ENCODE measurements at regions not wholly inside any gene's neighbourhood (a gene's known extent, or its start where the extent isn't known, plus 50 kb on each side); places are given as distances from the start of the nearest gene placed in this dataset.

DNA sequence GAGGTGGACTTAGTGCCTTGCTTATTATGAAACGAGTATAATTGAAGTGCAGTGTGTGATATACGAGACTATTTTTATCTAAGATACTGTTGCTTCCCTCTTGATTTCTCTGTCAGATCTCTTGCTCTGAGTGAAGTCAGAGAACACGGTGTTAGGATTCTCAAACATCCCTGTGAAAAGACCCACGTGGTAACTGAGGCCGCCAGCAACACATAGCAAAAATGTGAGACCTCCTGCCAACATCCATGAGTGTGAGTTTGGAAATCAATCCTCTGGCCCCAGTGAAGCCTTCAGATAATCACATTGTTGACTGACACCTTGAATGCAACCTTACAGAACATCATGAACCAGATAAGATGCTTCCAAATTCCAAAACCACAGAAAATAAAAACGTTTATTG, 954.4 kb downstream of the FAT4 start:
- intact Hi-C loops (cut with DNase I), result no loop called here

DNA sequence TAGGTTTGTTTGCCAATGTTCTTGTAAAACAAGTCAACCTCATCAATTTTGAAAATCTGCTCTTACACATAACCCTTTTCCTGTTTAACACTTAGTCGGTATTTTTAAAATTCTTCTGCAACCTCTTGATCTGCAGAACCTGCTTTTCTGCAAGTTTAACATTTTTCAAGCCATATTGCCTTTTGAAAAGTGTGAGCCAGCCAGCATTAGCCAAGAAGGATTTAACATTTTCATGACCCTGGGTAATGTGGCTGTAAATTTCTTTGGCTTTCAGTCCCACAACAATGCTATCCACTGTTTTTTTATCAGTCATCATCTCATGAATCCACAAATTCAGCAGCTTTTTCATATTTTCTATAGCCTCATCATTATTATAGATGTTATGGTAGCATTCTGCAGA, 956.5 kb downstream of the FAT4 start:
- Histone ChIP-seq H3K27me3 (no peaks in the 10 kb centered on the region), H3K4me3 (no peak overlapping the region), H3K4me1 (no peaks in the 10 kb centered on the region), H3K27ac (no peak overlapping the region), H3K9me3 (no peaks in the 10 kb centered on the region), H3K36me3 (no peaks in the 10 kb centered on the region)
- DNase-seq (ENCODE audit: extremely low spot score in 2 of 2), result no peak
- TF ChIP-seq POLR2A (IDR thresholded peaks at IDR 0.05), result no peak
- TF ChIP-seq POLR2AphosphoS5 (IDR thresholded peaks at IDR 0.05; ENCODE audit: insufficient read depth in 1 of 2, low read depth in 1 of 2), result no peak
- TF ChIP-seq, protein P1, sequence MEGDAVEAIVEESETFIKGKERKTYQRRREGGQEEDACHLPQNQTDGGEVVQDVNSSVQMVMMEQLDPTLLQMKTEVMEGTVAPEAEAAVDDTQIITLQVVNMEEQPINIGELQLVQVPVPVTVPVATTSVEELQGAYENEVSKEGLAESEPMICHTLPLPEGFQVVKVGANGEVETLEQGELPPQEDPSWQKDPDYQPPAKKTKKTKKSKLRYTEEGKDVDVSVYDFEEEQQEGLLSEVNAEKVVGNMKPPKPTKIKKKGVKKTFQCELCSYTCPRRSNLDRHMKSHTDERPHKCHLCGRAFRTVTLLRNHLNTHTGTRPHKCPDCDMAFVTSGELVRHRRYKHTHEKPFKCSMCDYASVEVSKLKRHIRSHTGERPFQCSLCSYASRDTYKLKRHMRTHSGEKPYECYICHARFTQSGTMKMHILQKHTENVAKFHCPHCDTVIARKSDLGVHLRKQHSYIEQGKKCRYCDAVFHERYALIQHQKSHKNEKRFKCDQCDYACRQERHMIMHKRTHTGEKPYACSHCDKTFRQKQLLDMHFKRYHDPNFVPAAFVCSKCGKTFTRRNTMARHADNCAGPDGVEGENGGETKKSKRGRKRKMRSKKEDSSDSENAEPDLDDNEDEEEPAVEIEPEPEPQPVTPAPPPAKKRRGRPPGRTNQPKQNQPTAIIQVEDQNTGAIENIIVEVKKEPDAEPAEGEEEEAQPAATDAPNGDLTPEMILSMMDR (IDR thresholded peaks at IDR 0.05), result no peak
- intact Hi-C loops (cut with DNase I), result no loop called here

More for the DNA sequence above, 954.4 kb downstream of the FAT4 start:
- Histone ChIP-seq H3K27ac (no peak overlapping the region), H3K4me3 (no peak overlapping the region), H3K4me1 (no peaks in the 10 kb centered on the region), H3K36me3 (no peaks in the 10 kb centered on the region), H3K27me3 (no peaks in the 10 kb centered on the region), H3K9me3 (no peaks in the 10 kb centered on the region)
- TF ChIP-seq POLR2AphosphoS5 (IDR thresholded peaks at IDR 0.05; ENCODE audit: insufficient read depth in 1 of 2, low read depth in 1 of 2) (no peak), POLR2A (IDR thresholded peaks at IDR 0.05) (no peak)
- TF ChIP-seq, protein P1 (IDR thresholded peaks at IDR 0.05), result no peak
- no peak for DNase-seq (ENCODE audit: extremely low spot score in 2 of 2)

DNA sequence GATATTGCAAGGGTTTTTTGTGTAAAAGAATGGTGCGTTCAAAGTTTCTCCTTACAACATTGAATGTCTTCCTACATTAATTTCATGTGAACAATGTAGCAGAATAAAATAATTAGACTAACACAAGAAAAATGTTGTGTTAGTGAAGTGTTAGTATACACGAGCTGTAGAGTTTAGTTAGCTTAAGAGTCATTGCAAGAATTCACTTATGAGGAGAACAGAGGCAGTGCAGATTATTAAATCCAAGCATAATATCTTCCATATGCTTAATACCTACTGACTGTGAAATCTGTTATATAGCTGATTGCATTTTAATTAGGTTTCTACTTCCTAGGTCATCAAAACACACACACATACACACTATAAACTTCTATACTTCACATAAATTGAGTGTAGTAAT, 959.0 kb downstream of the FAT4 start:
- DNase-seq (ENCODE audit: extremely low spot score in 2 of 2), result no peak
- TF ChIP-seq POLR2A (IDR thresholded peaks at IDR 0.05), result no peak
- no peak for TF ChIP-seq POLR2AphosphoS5 (IDR thresholded peaks at IDR 0.05; ENCODE audit: insufficient read depth in 1 of 2, low read depth in 1 of 2)
- TF ChIP-seq, protein P1 (IDR thresholded peaks at IDR 0.05), result no peak
- Histone ChIP-seq H3K4me1 (no peaks in the 10 kb centered on the region), H3K27ac (no peak overlapping the region), H3K9me3 (no peaks in the 10 kb centered on the region), H3K36me3 (no peaks in the 10 kb centered on the region), H3K27me3 (no peaks in the 10 kb centered on the region), H3K4me3 (no peak overlapping the region)
- intact Hi-C loops (cut with DNase I), result no loop called here

DNA sequence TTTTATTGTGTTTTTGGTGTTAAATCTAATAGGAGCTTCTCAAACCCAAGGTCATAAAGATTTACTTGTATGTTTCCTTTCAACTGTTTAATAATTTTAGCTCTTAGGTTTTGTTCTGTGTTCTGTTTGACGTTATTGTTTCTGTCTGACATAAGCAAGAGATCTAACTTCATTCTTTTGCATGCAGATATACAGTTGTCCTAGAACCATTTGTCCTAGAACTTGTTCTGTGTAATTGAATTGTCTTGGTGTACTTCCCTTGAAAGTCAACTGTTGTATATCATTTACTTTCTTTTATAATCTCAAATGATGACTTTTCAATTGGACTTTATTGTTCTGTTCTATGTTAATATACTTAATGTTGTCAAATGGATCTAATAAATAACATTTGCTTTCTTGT, 977.1 kb downstream of the FAT4 start:
- Histone ChIP-seq H3K36me3 (no peaks in the 10 kb centered on the region), H3K27me3 (no peaks in the 10 kb centered on the region), H3K4me1 (no peaks in the 10 kb centered on the region), H3K4me3 (no peak overlapping the region), H3K9me3 (no peaks in the 10 kb centered on the region), H3K27ac (no peak overlapping the region)
- intact Hi-C loops (cut with DNase I), result no loop called here
- DNase-seq (ENCODE audit: extremely low spot score in 2 of 2), result no peak
- TF ChIP-seq POLR2A (IDR thresholded peaks at IDR 0.05) (no peak), POLR2AphosphoS5 (IDR thresholded peaks at IDR 0.05; ENCODE audit: insufficient read depth in 1 of 2, low read depth in 1 of 2) (no peak)
- TF ChIP-seq, protein P1 (IDR thresholded peaks at IDR 0.05), result no peak

DNA sequence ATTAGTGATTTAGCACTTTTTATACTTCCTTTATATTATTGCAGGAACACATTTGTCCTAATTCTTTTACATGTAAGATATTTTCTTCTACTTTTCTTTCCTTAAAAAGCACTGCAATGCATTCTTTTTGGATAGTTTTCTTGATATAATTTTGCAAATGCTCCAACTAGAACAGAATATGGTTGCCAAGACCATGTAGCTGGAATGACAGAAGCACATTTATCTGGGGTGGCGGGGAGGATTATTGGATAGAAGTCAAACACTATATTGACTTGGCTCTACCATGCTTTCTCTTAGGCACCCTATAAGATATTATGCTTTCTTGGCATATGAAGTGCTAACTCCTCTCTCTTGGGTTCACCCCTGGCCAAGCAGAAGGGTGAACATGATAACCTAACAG, 983.5 kb downstream of the FAT4 start:
- intact Hi-C loops (cut with DNase I), result no loop called here
- DNase-seq (ENCODE audit: extremely low spot score in 2 of 2), result no peak
- Histone ChIP-seq H3K36me3 (no peaks in the 10 kb centered on the region), H3K9me3 (no peaks in the 10 kb centered on the region), H3K27ac (no peak overlapping the region), H3K27me3 (no peaks in the 10 kb centered on the region), H3K4me1 (no peaks in the 10 kb centered on the region), H3K4me3 (no peak overlapping the region)
- no peak for TF ChIP-seq POLR2AphosphoS5 (IDR thresholded peaks at IDR 0.05; ENCODE audit: insufficient read depth in 1 of 2, low read depth in 1 of 2)
- TF ChIP-seq POLR2A (IDR thresholded peaks at IDR 0.05), result no peak
- TF ChIP-seq, protein P1 (IDR thresholded peaks at IDR 0.05), result no peak
